Colon (tissue), 2 donors: ENCODE measurements at regions not wholly inside any gene's neighbourhood (a gene's known extent, or its start where the extent isn't known, plus 50 kb on each side); places are given as distances from the start of the nearest gene placed in this dataset.

Experiments
- FAIRE-seq: peaks from 2 replicates; lab custom pipeline; 2012; peaks lifted over from hg19 to GRCh38; lab: Jason Lieb, UNC
- donor health status: control.
- donor health status: control.

DNA sequence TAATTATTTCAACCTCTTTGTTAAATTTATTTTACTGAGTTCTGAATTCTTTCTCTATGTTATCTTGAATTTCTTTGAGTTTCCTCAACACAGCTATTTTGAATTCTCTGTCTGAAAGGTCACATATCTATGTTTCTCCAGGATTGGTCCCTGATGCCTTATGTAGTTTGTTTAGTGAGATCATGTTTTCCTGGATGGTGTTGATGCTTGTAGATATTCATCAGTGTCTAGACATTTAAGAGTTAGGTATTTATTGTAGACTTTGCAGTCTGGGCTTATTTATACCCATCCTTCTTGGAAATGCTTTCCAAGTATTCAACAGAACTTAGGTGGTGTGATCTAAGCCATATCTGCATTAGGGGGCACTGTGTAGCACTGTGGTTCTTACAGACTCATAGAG lies 70.2 kb upstream of the SLC27A6 start:
- no peak for FAIRE-seq

- FAIRE-seq: no peak
Observed at GRCh38 chr5:128896675-128897074, 68.6 kb upstream of the SLC27A6 start.

GRCh38 chr5:128903550-128903949 lies 61.7 kb upstream of the SLC27A6 start:
- no peak for FAIRE-seq

DNA sequence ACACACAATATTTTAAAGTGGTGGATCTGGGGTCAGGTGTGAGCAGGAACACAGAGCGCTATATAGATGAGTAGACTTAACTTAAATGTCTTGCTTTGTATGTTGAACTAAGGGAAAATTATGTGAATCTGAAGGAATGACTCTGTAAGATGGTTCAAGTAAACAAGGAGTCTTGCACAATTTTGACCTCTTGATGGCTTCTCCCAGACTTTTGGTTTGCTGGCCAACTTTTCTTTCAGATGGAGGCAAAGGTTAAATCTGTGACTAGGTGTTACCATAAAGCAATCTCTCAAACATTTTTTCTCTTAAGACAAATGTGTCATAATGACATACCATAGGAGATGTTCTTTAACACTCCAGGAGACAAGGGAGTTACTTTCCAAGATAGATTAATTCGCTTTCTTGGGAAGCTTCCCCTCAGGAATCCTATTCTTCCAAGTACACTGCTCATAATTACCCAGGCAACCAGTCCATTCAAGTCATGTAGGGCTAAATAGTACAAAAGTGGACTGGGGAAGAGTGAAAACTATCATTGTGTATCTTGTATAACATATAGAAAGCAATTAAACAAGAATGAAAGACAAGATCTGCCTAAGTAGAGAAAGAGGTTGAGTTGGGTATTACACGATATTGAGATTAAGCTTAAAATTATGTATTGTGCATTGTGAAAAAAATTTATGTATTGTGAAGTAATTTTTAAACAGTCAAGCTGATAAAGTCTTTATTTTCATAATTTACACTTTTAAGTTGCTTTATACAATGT lies 60.3 kb upstream of the SLC27A6 start:
- no peak for FAIRE-seq

- FAIRE-seq: no peak
Observed at GRCh38 chr5:128905568-128906110, 59.6 kb upstream of the SLC27A6 start.

DNA sequence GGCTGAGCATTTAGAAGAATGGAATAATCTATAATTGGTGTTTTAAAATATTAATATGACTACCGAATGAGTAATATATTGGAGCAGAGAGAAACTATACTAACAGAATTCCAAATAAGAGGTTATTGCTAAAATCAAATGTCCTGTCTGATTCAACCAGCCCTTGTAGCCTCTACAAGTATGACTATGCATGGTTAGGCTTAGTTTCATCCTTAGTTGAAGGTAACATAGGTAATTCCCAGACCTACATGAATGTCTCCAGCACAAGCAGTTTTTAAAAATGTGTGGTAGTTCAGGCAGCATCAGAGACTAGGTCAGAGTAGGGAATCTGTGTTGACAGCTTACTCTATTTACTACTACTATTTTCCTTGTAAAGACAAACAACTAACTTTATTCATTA lies 51.7 kb upstream of the SLC27A6 start:
- no peak for FAIRE-seq
